ENCODE measurements at regions not wholly inside any gene's neighbourhood (a gene's known extent, or its start where the extent isn't known, plus 50 kb on each side); places are given as distances from the start of the nearest gene placed in this dataset.
"Not testable (repeated sequence)": the region's sequence is repeated elsewhere in the genome, so short reads cannot be mapped to it uniquely, and the experiment has no call there.

GRCh38 chr1:198948895-198949659 is 310.2 kb downstream of the PTPRC start:
- H3K36me3 ChIP-seq (ENCODE audit: control insufficient read depth, insufficient read depth, low read length), result no peaks in the 10 kb centered on the region
- no peak for DNase-seq (ENCODE audit: extremely low read depth, insufficient read length)
- H3K27me3 ChIP-seq (replicated peaks; ENCODE audit: control insufficient read depth, insufficient read depth, low read length), result no peaks in the 10 kb centered on the region
- no peak overlapping the region for H3K4me3 ChIP-seq (replicated peaks; ENCODE audit: low read depth, low read length)
- no peak for TF ChIP-seq CTCF (IDR thresholded peaks at IDR 0.05; ENCODE audit: insufficient read depth, low read length, poor library complexity, severe bottlenecking)

GRCh38 chr1:198950036-198950435 is 311.2 kb downstream of the PTPRC start:
- no peak overlapping the region for H3K4me3 ChIP-seq (replicated peaks; ENCODE audit: low read depth, low read length)
- no peaks in the 10 kb centered on the region for H3K36me3 ChIP-seq (ENCODE audit: control insufficient read depth, insufficient read depth, low read length)
- no peak for TF ChIP-seq CTCF (IDR thresholded peaks at IDR 0.05; ENCODE audit: insufficient read depth, low read length, poor library complexity, severe bottlenecking)
- no peaks in the 10 kb centered on the region for H3K27me3 ChIP-seq (replicated peaks; ENCODE audit: control insufficient read depth, insufficient read depth, low read length)
- no peak for DNase-seq (ENCODE audit: extremely low read depth, insufficient read length)

- Histone ChIP-seq H3K4me3 (replicated peaks; ENCODE audit: low read depth, low read length) (no peak overlapping the region), H3K36me3 (ENCODE audit: control insufficient read depth, insufficient read depth, low read length) (no peaks in the 10 kb centered on the region), H3K27me3 (replicated peaks; ENCODE audit: control insufficient read depth, insufficient read depth, low read length) (no peaks in the 10 kb centered on the region)
- TF ChIP-seq CTCF (IDR thresholded peaks at IDR 0.05; ENCODE audit: insufficient read depth, low read length, poor library complexity, severe bottlenecking), result no peak
- no peak for DNase-seq (ENCODE audit: extremely low read depth, insufficient read length)
Measured at GRCh38 chr1:198955085-198955484, 316.2 kb downstream of the PTPRC start.

GRCh38 chr1:198957044-198957443 is 318.2 kb downstream of the PTPRC start:
- no peak for DNase-seq (ENCODE audit: extremely low read depth, insufficient read length)
- no peak for TF ChIP-seq CTCF (IDR thresholded peaks at IDR 0.05; ENCODE audit: insufficient read depth, low read length, poor library complexity, severe bottlenecking)
- Histone ChIP-seq H3K4me3 (replicated peaks; ENCODE audit: low read depth, low read length) (no peak overlapping the region), H3K36me3 (ENCODE audit: control insufficient read depth, insufficient read depth, low read length) (no peaks in the 10 kb centered on the region), H3K27me3 (replicated peaks; ENCODE audit: control insufficient read depth, insufficient read depth, low read length) (no peaks in the 10 kb centered on the region)

GRCh38 chr1:198959032-198959431 is 320.2 kb downstream of the PTPRC start:
- TF ChIP-seq CTCF (IDR thresholded peaks at IDR 0.05; ENCODE audit: insufficient read depth, low read length, poor library complexity, severe bottlenecking), result no peak
- DNase-seq (ENCODE audit: extremely low read depth, insufficient read length), result no peak
- Histone ChIP-seq H3K36me3 (ENCODE audit: control insufficient read depth, insufficient read depth, low read length) (no peaks in the 10 kb centered on the region), H3K4me3 (replicated peaks; ENCODE audit: low read depth, low read length) (no peak overlapping the region), H3K27me3 (replicated peaks; ENCODE audit: control insufficient read depth, insufficient read depth, low read length) (no peaks in the 10 kb centered on the region)

GRCh38 chr1:198959676-198960075 is 320.8 kb downstream of the PTPRC start:
- no peak overlapping the region for H3K4me3 ChIP-seq (replicated peaks; ENCODE audit: low read depth, low read length)
- DNase-seq (ENCODE audit: extremely low read depth, insufficient read length), result no peak
- no peak for TF ChIP-seq CTCF (IDR thresholded peaks at IDR 0.05; ENCODE audit: insufficient read depth, low read length, poor library complexity, severe bottlenecking)
- H3K27me3 ChIP-seq (replicated peaks; ENCODE audit: control insufficient read depth, insufficient read depth, low read length), result no peaks in the 10 kb centered on the region
- no peaks in the 10 kb centered on the region for H3K36me3 ChIP-seq (ENCODE audit: control insufficient read depth, insufficient read depth, low read length)

- H3K27me3 ChIP-seq (replicated peaks; ENCODE audit: control insufficient read depth, insufficient read depth, low read length); H3K4me3 ChIP-seq (replicated peaks; ENCODE audit: low read depth, low read length); DNase-seq (ENCODE audit: extremely low read depth, insufficient read length); H3K36me3 ChIP-seq (ENCODE audit: control insufficient read depth, insufficient read depth, low read length): not testable (repeated sequence)
Measured at GRCh38 chr1:198963796-198964195, 325.0 kb downstream of the PTPRC start.

Measured in GM06990 (cell line).